OCI-LY3 (cell line): ENCODE measurements at regions not wholly inside any gene's neighbourhood (a gene's known extent, or its start where the extent isn't known, plus 50 kb on each side); places are given as distances from the start of the nearest gene placed in this dataset.

Experiments used
- EZH2phosphoT487 ChIP-seq: fragments of 200-600 bp; shearing (Covaris generic); IDR thresholded peaks from 2 replicates; pipeline ENCODE4 v1.6.1; 2018; ENCODE audit warnings: antibody characterized with exemption, mixed run types, low read depth
- TF ChIP-seq, protein P1 (sequence below): fragments of 200-600, 300-600 bp; sonication (generic); IDR thresholded peaks from 2 replicates; pipeline ENCODE4 v1.5.1; 2014; ENCODE audit warnings: antibody characterized with exemption, low read length, low read depth

DNA sequence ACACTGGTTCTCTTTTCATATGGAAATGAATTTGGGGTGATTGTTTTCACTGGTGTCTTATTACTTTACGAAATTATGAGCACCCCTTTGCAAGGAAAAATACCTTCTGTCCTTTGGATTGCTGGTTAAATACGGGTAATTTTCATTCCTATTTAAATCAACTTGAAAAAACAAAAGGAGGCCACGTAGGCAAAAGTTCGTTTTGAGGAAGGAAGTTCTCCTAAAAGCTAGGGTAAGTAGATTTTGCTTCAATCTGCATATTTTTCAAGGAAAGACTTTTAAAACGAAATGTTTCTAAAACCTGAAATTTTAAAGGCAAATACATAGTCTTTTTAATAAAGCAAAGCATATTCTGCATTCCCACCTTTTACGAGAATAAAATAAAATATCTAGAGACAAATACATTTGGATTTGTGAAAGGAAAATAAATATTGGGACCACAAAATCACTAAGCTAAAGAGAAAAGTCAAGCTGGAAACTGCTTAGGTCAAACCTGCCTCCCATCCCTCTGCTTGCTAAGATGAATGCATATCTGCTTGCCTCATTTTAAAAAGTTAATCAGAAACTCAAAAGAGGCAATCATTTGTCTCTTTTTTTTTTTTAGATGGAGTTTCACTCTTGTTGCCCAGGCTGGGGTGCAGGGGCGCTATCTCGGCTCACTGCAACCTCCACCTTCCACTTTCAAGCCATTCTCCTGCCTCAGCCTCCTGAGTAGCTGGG is 70.9 kb upstream of the ETS2 start:
- TF ChIP-seq, protein P1, sequence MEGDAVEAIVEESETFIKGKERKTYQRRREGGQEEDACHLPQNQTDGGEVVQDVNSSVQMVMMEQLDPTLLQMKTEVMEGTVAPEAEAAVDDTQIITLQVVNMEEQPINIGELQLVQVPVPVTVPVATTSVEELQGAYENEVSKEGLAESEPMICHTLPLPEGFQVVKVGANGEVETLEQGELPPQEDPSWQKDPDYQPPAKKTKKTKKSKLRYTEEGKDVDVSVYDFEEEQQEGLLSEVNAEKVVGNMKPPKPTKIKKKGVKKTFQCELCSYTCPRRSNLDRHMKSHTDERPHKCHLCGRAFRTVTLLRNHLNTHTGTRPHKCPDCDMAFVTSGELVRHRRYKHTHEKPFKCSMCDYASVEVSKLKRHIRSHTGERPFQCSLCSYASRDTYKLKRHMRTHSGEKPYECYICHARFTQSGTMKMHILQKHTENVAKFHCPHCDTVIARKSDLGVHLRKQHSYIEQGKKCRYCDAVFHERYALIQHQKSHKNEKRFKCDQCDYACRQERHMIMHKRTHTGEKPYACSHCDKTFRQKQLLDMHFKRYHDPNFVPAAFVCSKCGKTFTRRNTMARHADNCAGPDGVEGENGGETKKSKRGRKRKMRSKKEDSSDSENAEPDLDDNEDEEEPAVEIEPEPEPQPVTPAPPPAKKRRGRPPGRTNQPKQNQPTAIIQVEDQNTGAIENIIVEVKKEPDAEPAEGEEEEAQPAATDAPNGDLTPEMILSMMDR: no peak
- TF ChIP-seq EZH2phosphoT487: no peak
